SHP77 treated with DMSO at 0.1 percent for 48 hours (cell line): ENCODE measurements at regions not wholly inside any gene's neighbourhood (a gene's known extent, or its start where the extent isn't known, plus 50 kb on each side); places are given as distances from the start of the nearest gene placed in this dataset.
"Not testable (repeated sequence)": the region's sequence is repeated elsewhere in the genome, so short reads cannot be mapped to it uniquely, and the experiment has no call there.

Experiments
- DNase-seq: peaks from one replicate; lab custom pipeline; 2025; lab: John Stamatoyannopoulos, UW

DNA sequence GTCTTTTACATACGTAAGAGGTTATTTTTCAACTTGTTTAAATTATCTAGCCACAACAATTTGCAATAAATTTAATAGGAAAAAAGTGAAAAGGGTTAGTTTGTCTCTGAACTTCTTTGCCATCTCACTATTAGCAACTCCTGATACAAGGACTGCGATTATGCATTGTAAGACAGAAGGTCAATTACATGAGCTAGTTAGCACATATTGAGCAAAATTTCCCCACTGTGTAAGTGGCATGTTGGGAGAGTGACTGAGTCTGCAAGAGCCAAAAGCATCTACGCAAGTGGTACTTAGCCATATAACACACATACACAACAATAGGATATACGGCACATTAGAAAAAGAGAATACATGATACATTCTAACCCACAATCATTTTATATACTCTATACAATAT lies 927.2 kb downstream of the STPG2 start:
- DNase-seq: no peak

DNA sequence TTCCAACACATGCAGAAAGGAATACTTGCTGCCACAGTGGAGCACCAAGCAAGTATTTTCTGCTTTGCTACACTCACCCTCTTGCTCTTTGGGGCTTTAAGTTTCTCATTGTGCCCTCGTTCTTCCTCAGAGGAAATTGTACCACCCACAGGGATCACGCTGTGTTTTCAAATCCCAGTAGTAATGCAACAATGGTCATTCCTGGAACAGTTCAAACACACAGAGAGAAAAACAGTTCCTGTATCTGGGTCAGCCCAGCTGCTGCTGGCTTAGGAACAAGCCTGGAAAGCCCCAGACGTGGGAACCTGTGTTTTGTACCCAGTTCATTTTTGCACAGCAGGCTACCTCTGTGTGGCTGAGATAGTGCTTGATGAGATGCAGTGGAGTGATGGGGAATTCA lies 907.8 kb downstream of the STPG2 start:
- DNase-seq: no peak

DNA sequence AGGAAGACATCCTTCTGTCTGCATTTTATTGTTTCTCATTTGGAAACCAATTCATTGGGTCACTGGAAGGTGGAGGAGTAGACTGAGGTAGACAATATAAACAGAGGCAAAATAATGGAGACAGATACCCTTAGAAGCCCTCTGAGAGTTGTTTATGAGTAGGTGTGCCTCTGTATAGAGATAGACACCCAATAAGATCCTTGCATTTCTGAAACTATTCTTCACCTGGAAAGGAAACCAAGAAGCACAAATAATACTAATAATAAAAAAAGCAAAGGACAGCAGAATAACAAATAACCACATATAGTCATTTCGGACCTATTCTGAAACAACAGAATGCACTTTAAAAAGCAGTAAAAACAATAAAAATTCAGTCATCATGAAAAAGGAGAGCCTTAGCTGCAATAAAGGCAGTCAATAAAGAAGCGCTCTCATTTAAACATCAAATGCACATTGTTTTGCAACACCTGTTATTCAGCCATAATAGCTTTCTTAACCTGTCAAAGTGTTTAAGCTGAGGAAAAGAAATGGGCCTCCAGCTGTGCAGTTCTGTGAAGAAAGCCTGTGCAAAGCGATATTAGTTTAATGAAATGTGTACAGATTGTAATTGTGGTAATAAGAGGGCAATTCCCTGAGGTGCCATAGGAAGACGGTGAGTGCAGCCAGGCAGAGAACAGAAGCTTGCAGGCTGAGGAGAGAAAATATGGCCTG lies 904.2 kb downstream of the STPG2 start:
- DNase-seq: no peak

GRCh38 chr4:97239667-97239997 lies 903.6 kb downstream of the STPG2 start:
- no peak for DNase-seq

GRCh38 chr4:97252615-97253154 lies 890.6 kb downstream of the STPG2 start:
- no peak for DNase-seq

- DNase-seq: no peak
Measured at GRCh38 chr4:97262769-97263168, 880.5 kb downstream of the STPG2 start.

GRCh38 chr4:97270051-97270450 lies 873.2 kb downstream of the STPG2 start:
- DNase-seq: no peak

DNA sequence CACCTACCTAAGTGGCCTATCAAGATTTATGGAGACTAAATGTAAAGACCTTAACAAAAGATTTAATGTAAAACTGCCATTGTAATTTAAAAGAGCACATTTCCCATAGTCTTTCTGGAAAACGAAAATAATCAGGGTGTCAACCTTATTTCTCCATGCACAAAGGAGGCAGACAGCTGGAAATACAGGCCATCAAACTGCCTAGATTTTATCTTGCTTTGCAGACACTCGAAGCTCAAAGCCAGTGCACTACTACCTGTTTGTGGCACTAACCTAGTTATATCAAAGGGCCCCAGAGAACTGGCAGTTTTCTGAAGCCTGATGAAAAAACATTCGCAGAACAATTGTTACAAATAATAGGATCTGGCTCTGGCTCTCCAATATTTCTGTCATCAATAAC lies 863.9 kb downstream of the STPG2 start:
- no peak for DNase-seq

DNA sequence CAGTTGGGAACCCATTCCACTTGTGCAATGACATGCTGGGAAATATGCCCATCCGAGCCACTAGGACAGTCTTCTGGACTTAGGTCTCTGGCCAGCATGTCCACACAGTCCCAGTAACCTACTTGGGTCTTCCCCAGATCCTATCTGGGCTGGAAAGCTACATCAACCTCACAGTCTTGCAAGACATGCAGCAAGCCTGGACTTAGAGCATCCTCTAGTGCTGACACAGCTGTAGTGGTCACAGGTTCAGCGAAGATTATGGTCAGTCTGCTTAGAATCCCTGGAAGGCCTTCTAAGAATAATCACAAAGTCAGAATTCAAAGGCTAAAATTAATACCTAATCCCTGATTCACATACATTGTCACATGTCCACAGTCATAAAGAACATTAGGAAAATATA lies 842.7 kb downstream of the STPG2 start:
- DNase-seq: no peak

DNA sequence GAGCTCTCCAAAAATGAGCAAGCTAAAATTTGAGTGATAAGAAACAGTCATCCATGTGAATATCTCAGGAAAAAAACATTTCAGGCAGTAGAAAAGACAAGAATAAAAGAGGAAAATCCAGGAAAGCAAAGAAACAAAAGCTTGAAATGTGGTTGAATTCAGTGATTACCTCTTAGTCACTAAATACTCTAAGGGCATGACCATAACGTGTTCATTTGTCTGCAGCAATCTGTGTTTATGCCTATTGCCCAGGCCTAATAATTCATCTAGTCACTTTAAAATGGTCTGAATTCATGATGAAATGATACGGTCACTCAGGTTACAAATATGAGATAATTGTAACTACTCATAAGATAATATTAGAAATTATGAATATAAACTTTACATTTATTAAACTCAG lies 837.9 kb downstream of the STPG2 start:
- DNase-seq: no peak

DNA sequence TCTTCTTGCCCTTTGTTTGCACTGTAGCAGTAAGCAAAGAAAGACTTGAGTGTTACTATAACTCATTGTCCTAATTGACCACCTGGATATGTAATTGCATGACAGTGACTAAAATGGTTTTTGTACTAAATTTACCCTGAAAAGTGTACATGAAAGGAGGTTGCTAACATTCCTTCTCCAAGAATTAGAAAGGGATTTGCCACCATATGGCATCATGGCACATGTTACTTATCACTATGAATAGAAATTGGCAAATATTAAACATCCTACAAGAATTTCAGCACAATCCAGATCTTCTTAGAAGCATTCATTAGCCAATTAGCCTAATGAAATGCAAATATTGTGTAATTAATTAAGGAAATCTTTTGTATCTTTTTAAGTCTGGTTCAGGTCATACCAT lies 834.2 kb downstream of the STPG2 start:
- DNase-seq: no peak

DNA sequence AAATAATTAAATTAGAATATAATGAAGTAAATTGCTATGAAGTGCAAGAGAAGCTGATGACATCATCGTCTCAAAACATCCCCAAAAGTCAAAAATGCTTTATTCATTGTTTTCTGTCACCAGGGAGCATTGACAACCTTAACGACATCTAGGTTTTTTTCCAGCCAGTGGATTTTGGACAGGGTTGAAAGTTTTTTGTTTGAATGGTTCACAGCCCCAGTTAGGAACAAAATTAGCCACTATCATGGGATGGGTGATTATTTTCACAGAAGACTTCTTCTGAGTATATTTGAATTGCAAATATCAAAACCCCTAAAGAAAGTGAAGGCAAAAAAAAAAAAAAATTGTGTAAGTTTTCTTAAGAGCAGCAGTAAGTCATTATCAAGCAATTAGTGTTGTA lies 826.1 kb downstream of the STPG2 start:
- DNase-seq: no peak

- DNase-seq: no peak
Measured at GRCh38 chr4:97317671-97318070, 825.6 kb downstream of the STPG2 start.

DNA sequence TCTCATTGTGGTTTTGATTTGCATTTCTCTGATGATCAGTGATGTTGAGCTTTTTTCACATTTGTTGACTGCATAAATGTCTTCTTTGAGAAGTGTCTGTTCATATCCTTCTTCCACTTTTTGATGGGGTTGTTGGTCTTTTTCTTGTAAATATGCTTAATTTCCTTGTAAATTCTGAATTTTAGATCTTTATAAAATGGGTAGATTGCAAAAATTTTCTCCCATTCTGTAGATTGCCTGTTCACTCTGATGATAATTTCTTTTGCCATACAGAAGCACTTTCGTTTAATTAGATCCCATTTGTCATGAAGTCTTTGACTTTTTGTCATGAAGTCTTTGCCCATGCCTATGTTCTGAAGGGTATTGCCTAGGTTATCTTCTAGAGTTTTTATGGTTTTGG lies 817.5 kb downstream of the STPG2 start:
- DNase-seq: not testable (repeated sequence)

DNA sequence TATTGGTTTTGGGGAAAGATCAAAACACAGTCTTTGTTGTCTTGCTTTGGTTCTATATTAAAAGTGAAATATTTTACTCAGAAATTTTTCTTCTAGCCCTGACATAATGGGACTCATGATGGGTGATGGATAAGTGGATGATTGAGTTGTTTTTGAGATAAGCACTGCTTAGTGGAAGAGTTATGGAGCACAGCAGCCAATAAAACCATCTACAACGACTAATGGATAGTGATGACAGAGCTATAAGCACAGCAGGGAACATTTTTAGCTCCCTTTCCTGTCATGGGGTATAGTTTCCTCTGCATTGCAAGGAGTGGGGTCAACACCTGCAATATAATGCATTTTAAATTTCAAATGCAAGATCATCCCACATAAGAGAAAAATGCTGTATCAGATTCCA lies 812.4 kb downstream of the STPG2 start:
- DNase-seq: no peak

GRCh38 chr4:97334348-97334747 lies 808.9 kb downstream of the STPG2 start:
- no peak for DNase-seq

GRCh38 chr4:97349468-97350186 lies 793.6 kb downstream of the STPG2 start:
- no peak for DNase-seq

DNA sequence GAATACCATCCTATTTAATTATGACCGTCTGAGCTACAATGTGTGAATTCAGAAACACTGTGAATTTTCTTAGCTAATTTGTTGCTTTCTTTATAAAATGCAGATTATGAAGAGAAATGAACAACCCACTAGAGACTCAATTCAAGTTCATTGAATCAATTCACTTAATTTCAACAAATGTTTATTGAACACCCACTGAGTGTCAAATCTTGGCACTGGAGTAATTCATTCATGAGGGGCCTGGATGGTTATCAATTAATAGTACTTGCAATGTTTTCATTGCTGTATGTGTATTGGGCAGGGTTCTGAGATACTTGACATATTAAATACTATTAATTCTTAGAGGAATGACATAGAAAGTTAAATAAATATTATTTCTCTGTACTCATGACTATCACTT lies 789.4 kb downstream of the STPG2 start:
- DNase-seq: no peak

DNA sequence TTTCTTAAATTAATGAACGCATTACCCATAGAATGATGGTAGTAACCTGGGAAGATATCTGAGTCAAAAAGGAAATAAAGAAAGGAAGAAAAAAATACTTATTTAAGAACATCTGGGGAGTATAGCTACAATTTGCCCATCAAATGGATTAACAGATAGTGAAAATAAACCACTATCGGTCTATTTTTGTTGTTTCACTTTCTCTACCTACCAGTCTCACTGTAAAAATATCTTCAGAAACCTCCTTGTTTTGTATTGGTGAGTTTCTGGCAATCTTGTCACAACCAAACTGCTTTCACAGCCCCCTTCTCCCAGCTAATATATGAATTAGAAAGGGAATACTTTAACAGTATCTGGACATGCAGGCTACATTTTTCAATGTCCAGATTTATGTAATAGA lies 783.5 kb downstream of the STPG2 start:
- no peak for DNase-seq

DNA sequence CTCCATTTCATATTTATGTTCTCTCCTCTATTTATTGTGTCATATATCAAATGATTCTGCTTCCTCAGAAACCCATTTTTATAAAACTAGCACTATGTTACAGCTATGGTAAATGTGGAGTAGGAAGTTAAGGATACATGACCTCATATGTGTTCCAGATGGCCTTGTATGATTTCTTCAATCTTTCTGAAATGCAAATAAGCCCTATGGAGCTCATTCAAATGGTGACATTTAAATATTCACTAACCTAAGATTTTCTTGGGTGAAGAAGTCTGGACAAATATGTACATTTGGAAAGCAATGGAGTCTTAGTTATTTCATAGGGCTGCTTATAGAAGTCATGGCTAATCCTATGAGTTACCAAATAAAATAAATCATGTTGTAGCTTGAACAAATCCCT lies 782.5 kb downstream of the STPG2 start:
- DNase-seq: no peak

GRCh38 chr4:97367878-97368277 lies 775.4 kb downstream of the STPG2 start:
- peak; percentile 8 for DNase-seq

DNA sequence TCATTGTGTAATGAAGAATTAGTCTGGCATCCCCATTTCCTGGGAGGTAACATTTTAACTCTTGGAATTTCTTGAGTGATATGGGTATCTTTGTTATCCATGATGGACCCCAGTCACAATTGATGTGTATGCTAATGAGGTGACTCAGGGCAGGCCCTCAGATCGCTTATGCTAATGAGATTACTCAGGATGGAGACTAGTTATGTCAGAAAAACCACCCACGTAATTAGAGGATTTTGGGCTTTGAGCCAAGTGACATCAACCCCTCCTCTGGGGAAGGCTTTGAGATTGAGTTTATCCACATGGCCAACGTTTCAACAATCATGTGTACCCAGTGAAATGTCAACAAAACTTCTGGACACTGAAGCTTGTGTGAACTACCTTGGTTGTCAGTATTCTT lies 772.7 kb downstream of the STPG2 start:
- no peak for DNase-seq

DNA sequence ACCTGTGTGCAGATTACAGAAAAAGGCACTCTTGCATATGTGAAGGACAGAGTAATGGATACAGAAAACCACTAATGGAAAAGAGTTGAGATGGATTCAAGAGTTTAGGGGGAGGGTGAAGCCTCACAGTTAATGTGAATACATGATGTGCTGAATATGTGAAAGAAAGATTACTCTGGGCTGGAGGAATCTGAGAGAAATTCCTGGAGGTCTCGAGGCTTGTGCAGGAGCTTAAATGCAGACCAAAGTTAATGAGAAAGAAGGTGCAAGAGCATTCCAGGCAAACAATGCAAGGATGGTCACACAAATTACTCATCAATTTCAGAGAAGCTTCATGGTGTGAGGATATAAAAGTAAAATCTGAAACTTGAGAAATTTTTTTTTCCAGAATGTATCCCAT lies 768.8 kb downstream of the STPG2 start:
- no peak for DNase-seq

GRCh38 chr4:97386969-97387368 lies 756.3 kb downstream of the STPG2 start:
- no peak for DNase-seq
